ENCODE measurements at regions not wholly inside any gene's neighbourhood (a gene's known extent, or its start where the extent isn't known, plus 50 kb on each side); places are given as distances from the start of the nearest gene placed in this dataset.
"Not testable (repeated sequence)": the region's sequence is repeated elsewhere in the genome, so short reads cannot be mapped to it uniquely, and the experiment has no call there.

- no peak for TF ChIP-seq POLR2A (IDR thresholded peaks at IDR 0.05)
- TF ChIP-seq, protein P1, sequence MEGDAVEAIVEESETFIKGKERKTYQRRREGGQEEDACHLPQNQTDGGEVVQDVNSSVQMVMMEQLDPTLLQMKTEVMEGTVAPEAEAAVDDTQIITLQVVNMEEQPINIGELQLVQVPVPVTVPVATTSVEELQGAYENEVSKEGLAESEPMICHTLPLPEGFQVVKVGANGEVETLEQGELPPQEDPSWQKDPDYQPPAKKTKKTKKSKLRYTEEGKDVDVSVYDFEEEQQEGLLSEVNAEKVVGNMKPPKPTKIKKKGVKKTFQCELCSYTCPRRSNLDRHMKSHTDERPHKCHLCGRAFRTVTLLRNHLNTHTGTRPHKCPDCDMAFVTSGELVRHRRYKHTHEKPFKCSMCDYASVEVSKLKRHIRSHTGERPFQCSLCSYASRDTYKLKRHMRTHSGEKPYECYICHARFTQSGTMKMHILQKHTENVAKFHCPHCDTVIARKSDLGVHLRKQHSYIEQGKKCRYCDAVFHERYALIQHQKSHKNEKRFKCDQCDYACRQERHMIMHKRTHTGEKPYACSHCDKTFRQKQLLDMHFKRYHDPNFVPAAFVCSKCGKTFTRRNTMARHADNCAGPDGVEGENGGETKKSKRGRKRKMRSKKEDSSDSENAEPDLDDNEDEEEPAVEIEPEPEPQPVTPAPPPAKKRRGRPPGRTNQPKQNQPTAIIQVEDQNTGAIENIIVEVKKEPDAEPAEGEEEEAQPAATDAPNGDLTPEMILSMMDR (IDR thresholded peaks at IDR 0.05), result no peak
- Histone ChIP-seq H3K9me3 (no peaks in the 10 kb centered on the region), H3K36me3 (ENCODE audit: low read depth, missing control alignments) (no peaks in the 10 kb centered on the region), H3K27me3 (no peaks in the 10 kb centered on the region), H3K4me1 (no peaks in the 10 kb centered on the region), H3K27ac (no peak overlapping the region), H3K4me3 (no peak overlapping the region)
- WGBS, 2 donors, result 73 to 76% methylated on average over 5 of the region's 5 CpGs
- DNase-seq, result no peak
- intact Hi-C loops (cut with DNase I; ENCODE audit: low total_unique reads), result no loop called here
Observed at GRCh38 chr3:73144276-73144675, 82.8 kb downstream of the EBLN2 start.

DNA sequence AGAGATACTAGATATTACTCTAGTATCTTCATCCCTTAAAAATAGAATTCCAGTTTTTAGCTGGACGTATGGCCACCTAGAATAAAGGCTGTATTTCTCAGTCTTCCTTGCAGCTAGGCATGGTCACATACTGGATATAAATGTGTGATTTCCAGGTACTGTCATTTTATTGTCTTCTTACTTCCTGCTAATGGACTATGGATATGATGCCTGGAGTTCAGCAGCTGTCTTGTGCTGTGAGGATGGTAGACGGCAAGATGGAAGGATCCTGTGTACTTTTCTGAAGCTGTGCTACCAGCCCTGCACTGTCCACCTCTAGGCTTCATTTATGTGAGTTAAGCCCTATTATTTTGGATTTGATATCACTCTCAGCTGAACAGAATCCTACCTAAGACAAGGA, 83.4 kb downstream of the EBLN2 start:
- Histone ChIP-seq H3K36me3 (ENCODE audit: low read depth, missing control alignments) (no peaks in the 10 kb centered on the region), H3K27me3 (no peaks in the 10 kb centered on the region), H3K27ac (no peak overlapping the region), H3K4me1 (no peaks in the 10 kb centered on the region), H3K4me3 (no peak overlapping the region), H3K9me3 (no peaks in the 10 kb centered on the region)
- TF ChIP-seq, protein P1 (IDR thresholded peaks at IDR 0.05), result no peak
- TF ChIP-seq POLR2A (IDR thresholded peaks at IDR 0.05), result no peak
- 77 to 82% methylated on average over 2 of the region's 2 CpGs for WGBS, 2 donors
- no peak for DNase-seq
- intact Hi-C loops (cut with DNase I; ENCODE audit: low total_unique reads), result no loop called here

DNA sequence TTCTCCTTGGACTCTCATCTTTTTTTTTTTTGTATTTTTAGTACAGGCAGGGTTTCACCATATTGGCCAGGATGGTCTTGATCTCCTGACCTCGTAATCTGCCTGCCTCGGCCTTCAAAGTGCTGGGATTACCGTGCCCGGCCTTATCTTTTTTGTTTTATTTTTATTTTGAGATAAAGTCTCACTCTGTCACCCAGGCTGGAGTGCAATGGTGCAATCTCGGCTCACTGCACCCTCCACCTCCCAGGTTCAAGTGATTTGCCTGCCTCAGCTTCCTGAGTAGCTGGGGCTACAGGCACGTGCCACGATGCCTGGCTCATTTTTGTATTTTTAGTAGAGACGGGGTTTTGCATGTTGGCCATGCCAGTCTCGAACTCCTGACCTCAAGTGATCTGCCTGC, 86.0 kb downstream of the EBLN2 start:
- H3K4me3 ChIP-seq; intact Hi-C loops (cut with DNase I; ENCODE audit: low total_unique reads); H3K36me3 ChIP-seq (ENCODE audit: low read depth, missing control alignments); DNase-seq; H3K4me1 ChIP-seq; H3K27ac ChIP-seq; H3K9me3 ChIP-seq; H3K27me3 ChIP-seq: not testable (repeated sequence)
- 51 to 60% methylated on average over 8 to 9 of the region's 9 CpGs for WGBS, 2 donors

DNA sequence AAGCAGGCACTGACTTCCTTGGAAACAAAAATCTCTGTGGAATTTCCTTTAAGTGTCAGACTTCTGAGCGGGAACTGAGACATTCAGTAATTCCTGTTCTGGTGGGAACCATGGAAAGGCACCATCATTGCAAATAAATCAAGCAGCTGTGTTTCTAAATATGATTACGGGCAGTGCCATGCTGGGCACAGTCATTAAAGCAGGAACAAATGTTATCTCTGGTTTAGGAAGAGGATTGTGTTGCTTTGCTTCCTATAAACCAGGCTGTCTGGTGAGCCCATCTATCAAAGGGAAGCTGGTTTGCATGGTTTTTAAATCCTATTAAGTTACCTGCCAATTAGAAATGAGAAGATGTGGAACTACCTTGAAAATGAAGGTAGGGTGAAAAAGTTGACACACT, 86.7 kb downstream of the EBLN2 start:
- no peaks in the 10 kb centered on the region for H3K36me3 ChIP-seq (ENCODE audit: low read depth, missing control alignments)
- H3K9me3 ChIP-seq, result no peaks in the 10 kb centered on the region
- intact Hi-C loops (cut with DNase I; ENCODE audit: low total_unique reads), result no loop called here
- no peak for DNase-seq
- 57 to 65% methylated on average over 2 of the region's 2 CpGs for WGBS, 2 donors
- TF ChIP-seq POLR2A (IDR thresholded peaks at IDR 0.05), result no peak
- H3K27me3 ChIP-seq, result no peaks in the 10 kb centered on the region
- H3K27ac ChIP-seq, result no peak overlapping the region
- no peak overlapping the region for H3K4me3 ChIP-seq
- H3K4me1 ChIP-seq, result no peaks in the 10 kb centered on the region

DNA sequence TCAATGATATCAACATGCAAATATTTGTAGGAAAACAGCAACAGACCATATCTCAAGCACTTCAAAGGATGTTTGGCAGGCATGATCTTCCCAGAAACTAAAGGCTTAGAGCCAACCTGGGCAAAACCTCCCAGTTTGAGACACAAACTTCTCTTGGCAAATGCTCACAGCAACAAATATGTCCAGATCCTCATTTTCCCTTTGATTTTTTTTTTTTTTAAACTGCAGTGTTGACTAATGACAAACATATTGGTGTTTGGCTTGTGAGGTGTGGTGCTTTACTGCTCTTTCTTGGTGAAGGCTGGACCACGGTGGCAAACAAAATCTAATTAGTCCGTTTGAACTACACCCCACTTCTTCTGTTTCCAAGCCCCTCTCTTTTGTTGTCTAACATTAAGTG, 87.2 kb downstream of the EBLN2 start:
- no peak for TF ChIP-seq POLR2A (IDR thresholded peaks at IDR 0.05)
- TF ChIP-seq, protein P1 (IDR thresholded peaks at IDR 0.05), result no peak
- H3K4me1 ChIP-seq, result no peaks in the 10 kb centered on the region
- intact Hi-C loops (cut with DNase I; ENCODE audit: low total_unique reads), result no loop called here
- H3K27ac ChIP-seq, result no peak overlapping the region
- DNase-seq, result no peak
- H3K36me3 ChIP-seq (ENCODE audit: low read depth, missing control alignments), result no peaks in the 10 kb centered on the region
- no peaks in the 10 kb centered on the region for H3K27me3 ChIP-seq
- H3K9me3 ChIP-seq, result no peaks in the 10 kb centered on the region
- no peak overlapping the region for H3K4me3 ChIP-seq
- 63 to 70% methylated on average over 2 of the region's 2 CpGs for WGBS, 2 donors

GRCh38 chr3:73150369-73151130, 89.1 kb downstream of the EBLN2 start:
- no peak for DNase-seq
- H3K27ac ChIP-seq, result no peak overlapping the region
- H3K27me3 ChIP-seq, result no peaks in the 10 kb centered on the region
- no peaks in the 10 kb centered on the region for H3K36me3 ChIP-seq (ENCODE audit: low read depth, missing control alignments)
- no peaks in the 10 kb centered on the region for H3K4me1 ChIP-seq
- H3K9me3 ChIP-seq, result no peaks in the 10 kb centered on the region
- TF ChIP-seq POLR2A (IDR thresholded peaks at IDR 0.05), result no peak
- TF ChIP-seq, protein P1 (IDR thresholded peaks at IDR 0.05), result no peak
- 94 to 96% methylated on average over 5 of the region's 5 CpGs for WGBS, 2 donors
- no peak overlapping the region for H3K4me3 ChIP-seq
- intact Hi-C loops (cut with DNase I; ENCODE audit: low total_unique reads), result no loop called here

GRCh38 chr3:73152571-73152970, 91.1 kb downstream of the EBLN2 start:
- H3K36me3 ChIP-seq (ENCODE audit: low read depth, missing control alignments); H3K4me1 ChIP-seq; H3K4me3 ChIP-seq; H3K9me3 ChIP-seq; H3K27me3 ChIP-seq; intact Hi-C loops (cut with DNase I; ENCODE audit: low total_unique reads); DNase-seq; H3K27ac ChIP-seq: not testable (repeated sequence)
- WGBS, 2 donors, result 91 to 94% methylated on average over 22 of the region's 22 CpGs

- intact Hi-C loops (cut with DNase I; ENCODE audit: low total_unique reads); H3K27me3 ChIP-seq; H3K36me3 ChIP-seq (ENCODE audit: low read depth, missing control alignments); DNase-seq; H3K27ac ChIP-seq; H3K4me1 ChIP-seq; H3K4me3 ChIP-seq; H3K9me3 ChIP-seq: not testable (repeated sequence)
- WGBS, 2 donors, result 70 to 100% methylated on average over 2 of the region's 2 CpGs
Observed at GRCh38 chr3:73153057-73153456, 91.6 kb downstream of the EBLN2 start.
